ENCODE measurements at regions not wholly inside any gene's neighbourhood (a gene's known extent, or its start where the extent isn't known, plus 50 kb on each side); places are given as distances from the start of the nearest gene placed in this dataset.

- TF ChIP-seq CTCF (conservative IDR thresholded peaks at IDR 0.05) (no peak), EZH2 (IDR thresholded peaks at IDR 0.05; ENCODE audit: low read depth) (no peak)
Observed at GRCh38 chr3:177263615-177264368, 66.5 kb upstream of the TBL1XR1 start.

Measured in PC-9 (cell line).